Esophagus (tissue), 2 donors: ENCODE measurements at regions not wholly inside any gene's neighbourhood (a gene's known extent, or its start where the extent isn't known, plus 50 kb on each side); places are given as distances from the start of the nearest gene placed in this dataset.

Source experiments
- H3K27ac ChIP-seq, 2 donors: one replicate each; pipeline ENCODE4 v1.5.1; 2013; ENCODE audit warnings: low read depth in 2 of 2, mild to moderate bottlenecking in 2 of 2, inconsistent platforms in 1 of 2, low read length in 1 of 2, moderate library complexity in 1 of 2
- H3K27me3 ChIP-seq, 2 donors: one replicate each; pipeline ENCODE4 v1.6.1; 2013; ENCODE audit warnings: low read length in 2 of 2, control low read depth in 1 of 2, mild to moderate bottlenecking in 1 of 2; ENCODE audit not compliant: insufficient read depth in 2 of 2, control insufficient read depth in 1 of 2
- H3K36me3 ChIP-seq, 2 donors: one replicate each; pipeline ENCODE4 v1.6.1; 2013; ENCODE audit warnings: low read length in 1 of 2; ENCODE audit not compliant: control insufficient read depth in 2 of 2, insufficient read depth in 2 of 2
- H3K4me1 ChIP-seq, 2 donors: one replicate each; pipeline ENCODE4 v1.6.1; 2013; ENCODE audit warnings: low read length in 1 of 2; ENCODE audit not compliant: control insufficient read depth in 2 of 2, insufficient read depth in 2 of 2
- H3K4me3 ChIP-seq, 2 donors: one replicate each; pipeline ENCODE4 v1.5.1; 2013; ENCODE audit warnings: low read length in 2 of 2, mild to moderate bottlenecking in 2 of 2, low read depth in 1 of 2, moderate library complexity in 1 of 2
- H3K9me3 ChIP-seq, 2 donors: one replicate each; pipeline ENCODE4 v1.6.1; 2013; ENCODE audit warnings: mild to moderate bottlenecking in 2 of 2, low read depth in 1 of 2, low read length in 1 of 2, moderate library complexity in 1 of 2; ENCODE audit not compliant: control insufficient read depth in 2 of 2, insufficient read depth in 1 of 2
- WGBS, 2 donors: extraction: QIAGEN DNeasy Blood & Tissue Kit; methylation state at CpG; one replicate each; pipeline ENCODE4 v1.1.7; 2013; 5-methylcytosine and 5-hydroxymethylcytosine counted together
- donor health status: healthy with polysubstance abuse.
- donor health status: Bipolar disorder and iron deficiency.

DNA sequence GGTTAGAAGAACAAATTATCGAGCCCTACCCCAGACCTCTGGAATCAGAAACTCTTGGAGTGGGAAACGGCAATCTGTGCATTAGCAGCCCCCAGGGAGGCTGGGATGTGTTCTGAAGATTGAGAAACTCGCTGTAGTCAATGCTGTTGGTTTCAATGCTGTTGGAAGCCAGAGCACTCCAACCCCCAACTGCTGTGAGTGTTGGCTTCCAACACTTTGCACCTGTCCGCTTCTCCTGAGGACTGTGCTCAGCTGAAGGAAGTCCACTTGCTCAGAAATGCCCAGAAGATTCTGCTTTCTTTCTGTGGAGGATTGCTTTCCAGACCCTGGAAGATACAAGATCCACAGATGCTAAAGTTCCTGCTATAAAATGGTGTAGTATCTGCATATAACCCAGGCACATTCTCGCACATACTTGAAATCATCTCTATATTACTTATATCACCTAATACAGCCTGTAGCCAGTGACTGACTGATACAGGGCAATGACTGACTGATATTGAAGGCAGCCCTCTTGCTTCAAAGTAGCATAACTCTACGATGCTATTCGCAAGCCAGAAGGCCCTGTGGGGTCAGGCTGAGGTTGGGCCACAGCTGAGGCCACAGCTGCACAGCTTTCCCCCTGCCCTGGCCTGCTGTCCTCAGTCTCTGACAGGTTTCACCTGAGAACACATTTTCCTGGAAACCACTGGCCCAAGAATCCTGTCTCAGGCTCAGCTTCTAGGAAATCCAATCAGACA, 757.7 kb upstream of the ID2 start:
- Histone ChIP-seq H3K27ac (no peak overlapping the region), H3K4me3 (no peak overlapping the region), H3K27me3 (no peaks in the 10 kb centered on the region), H3K36me3 (no peaks in the 10 kb centered on the region), H3K4me1 (no peaks in the 10 kb centered on the region), H3K9me3 (peaks cover 0 to 2% of the 10 kb centered on the region in 2 donors)
- 78 to 83% methylated on average over 7 of the region's 7 CpGs for WGBS, 2 donors

DNA sequence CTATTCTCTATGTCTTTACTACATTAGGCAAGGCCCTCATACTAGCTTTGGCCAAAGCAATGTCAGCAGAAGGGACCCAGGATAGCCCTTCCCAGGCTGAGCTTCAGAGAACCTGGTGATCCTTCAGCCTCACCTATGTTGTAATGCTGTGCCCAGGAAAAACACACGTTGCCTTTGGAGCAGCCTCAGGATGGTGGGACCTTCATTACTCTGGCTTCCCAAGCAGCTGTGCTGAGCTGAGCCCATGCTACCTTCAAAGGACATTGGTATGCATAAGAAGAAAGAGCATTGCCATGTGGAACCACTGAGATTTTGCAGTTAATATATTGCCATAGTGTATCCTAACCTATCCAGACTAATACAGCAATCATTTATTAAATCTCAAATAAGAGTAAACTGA, 756.4 kb upstream of the ID2 start:
- Histone ChIP-seq H3K4me1 (no peaks in the 10 kb centered on the region), H3K27ac (no peak overlapping the region), H3K4me3 (no peak overlapping the region), H3K36me3 (no peaks in the 10 kb centered on the region), H3K27me3 (peaks cover 0 to 2% of the 10 kb centered on the region in 2 donors), H3K9me3 (peaks cover 0 to 2% of the 10 kb centered on the region in 2 donors)
- WGBS, 2 donors, result 82 to 83% methylated on average over 1 of the region's 1 CpG

GRCh38 chr2:7927691-7928090, 754.2 kb upstream of the ID2 start:
- H3K4me1 ChIP-seq, result no peaks in the 10 kb centered on the region
- no peak overlapping the region for H3K27ac ChIP-seq
- WGBS, 2 donors, result 57 to 75% methylated on average over 2 of the region's 2 CpGs
- H3K27me3 ChIP-seq, result peaks cover 0 to 2% of the 10 kb centered on the region in 2 donors
- no peaks in the 10 kb centered on the region for H3K36me3 ChIP-seq
- H3K9me3 ChIP-seq, result peaks cover 0 to 2% of the 10 kb centered on the region in 2 donors
- H3K4me3 ChIP-seq, result no peak overlapping the region

DNA sequence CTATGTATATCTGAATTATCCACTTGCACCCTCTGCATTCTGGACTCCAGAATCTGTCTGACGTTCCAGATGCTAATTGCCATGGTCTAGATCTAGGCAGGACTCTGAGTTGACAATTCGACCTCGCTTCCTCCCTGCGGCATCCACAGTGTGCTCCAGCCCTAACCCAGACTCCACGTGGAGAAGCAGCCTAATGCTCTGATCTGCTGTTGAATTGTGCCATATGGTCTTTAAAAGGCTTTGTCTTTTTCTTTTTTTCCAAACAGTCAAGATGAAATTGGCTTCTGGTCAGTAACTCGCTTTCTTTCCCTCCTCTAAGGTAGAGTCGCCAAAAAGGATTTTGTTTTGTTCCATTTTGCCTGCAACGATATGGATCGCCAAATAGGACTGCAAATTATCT, 752.6 kb upstream of the ID2 start:
- Histone ChIP-seq H3K27me3 (peaks cover 0 to 2% of the 10 kb centered on the region in 2 donors), H3K27ac (no peak overlapping the region), H3K4me1 (no peaks in the 10 kb centered on the region), H3K36me3 (no peaks in the 10 kb centered on the region), H3K9me3 (peaks cover 0 to 2% of the 10 kb centered on the region in 2 donors), H3K4me3 (no peak overlapping the region)
- 86% methylated on average over 9 of the region's 9 CpGs for WGBS, 2 donors

GRCh38 chr2:7930800-7931635, 750.8 kb upstream of the ID2 start:
- WGBS, 2 donors, result 68 to 70% methylated on average over 13 of the region's 13 CpGs
- H3K9me3 ChIP-seq, result peaks cover 0 to 2% of the 10 kb centered on the region in 2 donors
- no peaks in the 10 kb centered on the region for H3K4me1 ChIP-seq
- no peak overlapping the region for H3K4me3 ChIP-seq
- no peaks in the 10 kb centered on the region for H3K36me3 ChIP-seq
- peaks cover 0 to 2% of the 10 kb centered on the region in 2 donors for H3K27me3 ChIP-seq
- no peak overlapping the region for H3K27ac ChIP-seq

DNA sequence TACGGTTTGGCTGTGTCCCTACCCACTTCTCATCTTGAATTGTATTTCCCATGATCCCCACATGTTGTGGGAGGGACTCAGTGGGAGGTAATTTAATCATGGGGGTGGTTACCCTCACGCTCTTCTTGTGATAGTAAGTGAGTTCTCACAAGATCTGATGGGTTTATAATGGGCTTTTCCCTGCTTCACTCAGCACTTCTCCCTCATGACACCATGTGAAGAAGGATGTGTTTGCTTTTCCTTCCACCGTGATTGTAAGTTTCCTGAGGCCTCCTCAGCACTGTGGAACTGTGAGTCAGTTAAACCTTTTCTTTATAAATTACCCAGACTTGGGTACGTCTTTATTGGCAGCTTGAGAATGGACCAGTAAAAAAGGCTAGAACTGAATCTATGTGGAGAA, 750.0 kb upstream of the ID2 start:
- Histone ChIP-seq H3K4me3 (no peak overlapping the region), H3K36me3 (no peaks in the 10 kb centered on the region), H3K9me3 (peaks cover 0 to 2% of the 10 kb centered on the region in 2 donors), H3K27ac (no peak overlapping the region), H3K4me1 (no peaks in the 10 kb centered on the region), H3K27me3 (peaks cover 0 to 2% of the 10 kb centered on the region in 2 donors)
- WGBS, 2 donors, result 78 to 83% methylated on average over 4 of the region's 4 CpGs

DNA sequence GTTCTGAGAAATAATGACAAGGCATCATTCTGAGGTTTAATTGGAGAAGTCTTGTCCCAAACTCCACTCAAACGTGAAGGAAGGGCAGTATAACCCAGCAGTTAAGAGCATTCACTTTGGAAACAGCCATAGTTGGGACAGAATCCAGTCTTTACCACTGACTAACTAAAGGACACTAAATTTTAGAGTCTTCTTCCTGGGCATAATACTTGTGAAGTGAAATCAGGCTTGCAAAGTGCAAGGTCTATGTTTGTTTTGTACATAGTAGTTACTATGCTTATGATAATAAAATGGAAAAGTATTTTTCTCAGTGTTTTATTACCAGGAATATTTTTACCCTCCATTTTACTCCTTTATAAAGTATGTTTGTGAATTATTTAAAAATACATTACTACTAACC, 748.2 kb upstream of the ID2 start:
- peaks cover 0 to 2% of the 10 kb centered on the region in 2 donors for H3K27me3 ChIP-seq
- H3K4me3 ChIP-seq, result no peak overlapping the region
- H3K9me3 ChIP-seq, result no peaks in the 10 kb centered on the region
- WGBS, 2 donors, result 76 to 84% methylated on average over 1 of the region's 1 CpG
- no peaks in the 10 kb centered on the region for H3K36me3 ChIP-seq
- H3K4me1 ChIP-seq, result no peaks in the 10 kb centered on the region
- no peak overlapping the region for H3K27ac ChIP-seq

- H3K4me3 ChIP-seq, result no peak overlapping the region
- no peaks in the 10 kb centered on the region for H3K36me3 ChIP-seq
- no peaks in the 10 kb centered on the region for H3K4me1 ChIP-seq
- peaks cover 0 to 2% of the 10 kb centered on the region in 2 donors for H3K27me3 ChIP-seq
- no peak overlapping the region for H3K27ac ChIP-seq
- 95 to 96% methylated on average over 4 of the region's 4 CpGs for WGBS, 2 donors
- H3K9me3 ChIP-seq, result no peaks in the 10 kb centered on the region
Observed at GRCh38 chr2:7934476-7934875, 747.4 kb upstream of the ID2 start.

DNA sequence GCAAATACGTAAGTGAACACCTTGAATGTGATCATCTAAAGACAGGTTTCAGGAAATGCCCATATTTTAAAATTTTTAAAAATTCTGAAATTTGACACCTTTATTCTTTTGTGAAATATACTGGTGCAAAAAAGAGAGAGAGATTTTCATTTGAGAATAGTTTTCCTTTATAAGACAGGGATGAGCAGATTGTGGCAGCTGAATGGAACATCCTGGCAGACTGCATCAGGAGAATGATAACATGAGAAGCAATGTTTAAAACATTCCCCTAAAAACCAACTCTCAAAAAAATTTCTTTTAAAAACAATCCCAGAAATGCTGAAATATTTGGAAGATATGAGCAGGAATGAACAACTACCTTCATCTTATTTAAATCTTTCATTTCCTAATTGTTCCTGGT, 744.8 kb upstream of the ID2 start:
- Histone ChIP-seq H3K4me1 (no peaks in the 10 kb centered on the region), H3K4me3 (no peak overlapping the region), H3K9me3 (no peaks in the 10 kb centered on the region), H3K27me3 (no peaks in the 10 kb centered on the region), H3K36me3 (no peaks in the 10 kb centered on the region), H3K27ac (no peak overlapping the region)
- 96 to 98% methylated on average over 1 of the region's 1 CpG for WGBS, 2 donors
